HS-5 (cell line): ENCODE measurements at regions not wholly inside any gene's neighbourhood (a gene's known extent, or its start where the extent isn't known, plus 50 kb on each side); places are given as distances from the start of the nearest gene placed in this dataset.

ENCODE experiments used
- DNase-seq: peaks from one replicate; pipeline ENCODE4 v3.0.0-alpha.2; 2012; ENCODE audit warnings: low read depth

DNA sequence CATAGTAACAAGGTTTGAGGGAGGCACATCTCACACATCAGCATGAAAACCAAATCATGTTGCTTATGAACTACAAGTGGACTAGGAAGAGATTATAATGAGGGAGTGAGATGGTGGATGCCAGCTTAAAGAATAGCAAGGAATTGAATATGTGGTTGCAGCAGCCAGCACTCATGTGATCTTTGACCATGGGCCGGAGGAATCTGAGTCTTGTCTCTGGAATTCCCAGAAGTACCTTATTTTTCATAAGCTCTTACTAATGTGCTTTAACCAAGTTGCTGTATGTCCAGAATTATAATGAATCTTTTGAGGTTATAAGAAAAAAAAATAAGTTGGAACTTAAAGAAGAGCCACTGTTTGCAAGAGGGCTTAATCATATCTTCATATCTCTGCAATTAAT, 97.0 kb downstream of the DISP1 start:
- DNase-seq: no peak

DNA sequence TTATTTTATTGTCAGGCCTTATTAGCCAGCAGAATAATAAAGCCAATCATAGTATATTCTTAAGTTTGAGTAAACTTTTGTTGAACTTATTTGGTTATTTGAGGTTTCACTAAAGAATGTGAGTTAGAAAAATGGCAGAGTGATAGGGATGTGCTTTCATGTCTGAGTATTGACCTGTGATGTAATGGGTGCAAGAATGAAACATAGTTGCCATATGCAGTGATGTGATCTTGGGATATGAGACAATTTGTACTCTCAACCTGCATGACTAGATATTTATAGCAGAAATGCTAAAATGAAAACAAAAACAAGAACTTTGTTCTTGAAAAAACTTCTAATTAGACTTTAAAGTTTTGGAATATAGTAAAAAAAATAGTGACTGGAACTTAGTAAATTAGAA, 97.9 kb downstream of the DISP1 start:
- no peak for DNase-seq

DNA sequence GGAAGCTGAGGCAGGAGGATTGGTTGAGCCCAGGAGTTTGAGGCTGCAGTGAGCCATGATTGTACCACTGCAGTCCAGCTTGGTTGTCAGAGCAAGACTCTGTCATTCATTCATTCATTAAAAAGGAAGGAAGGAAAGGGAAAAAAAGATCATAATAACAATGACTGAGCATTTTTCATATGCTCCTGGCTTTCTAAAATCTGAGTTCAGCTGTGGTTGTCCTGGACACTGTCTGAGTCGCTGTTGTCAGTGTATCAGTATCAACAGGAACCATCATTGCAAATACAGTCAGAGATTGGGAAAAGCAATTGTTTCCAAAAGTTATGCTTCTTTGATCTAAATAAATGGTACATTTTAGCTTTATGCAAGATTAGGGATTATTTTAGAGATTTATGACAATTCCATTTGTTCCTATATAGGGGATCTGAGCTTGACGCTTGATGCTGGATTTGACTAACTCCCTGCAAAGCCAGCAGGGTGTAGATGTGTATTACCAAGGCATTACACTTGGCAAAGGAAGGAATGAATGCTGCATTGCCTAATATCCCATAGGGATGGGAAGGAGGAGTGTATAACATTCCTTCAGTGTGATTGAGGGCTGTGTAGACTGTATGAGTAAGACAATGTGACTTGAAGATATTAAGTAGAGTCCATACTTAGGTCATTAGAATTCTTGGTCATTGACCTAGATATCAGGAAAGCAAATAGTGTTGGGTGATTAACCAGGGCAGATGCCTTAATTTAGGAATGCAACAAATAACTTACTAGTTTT, 100.2 kb downstream of the DISP1 start:
- DNase-seq: peak; percentile 49

DNA sequence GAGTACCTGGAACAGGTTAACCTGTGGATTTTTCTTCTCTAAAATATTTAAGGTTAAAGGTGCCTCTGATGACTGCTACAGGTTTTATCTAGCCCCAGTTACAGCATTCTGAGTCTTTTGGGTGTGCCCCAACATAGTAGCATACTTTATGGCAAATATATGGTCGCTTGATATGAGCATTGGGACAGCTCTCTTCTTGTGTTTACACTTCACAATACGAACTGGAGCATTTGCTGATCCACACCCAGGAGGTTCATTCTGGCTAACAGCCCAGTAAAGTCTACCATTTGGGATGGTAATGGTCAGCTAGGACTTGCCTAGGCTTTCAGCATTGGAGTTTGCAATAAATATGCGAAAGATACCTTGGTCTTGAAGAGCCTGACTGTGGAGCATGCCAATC, 101.3 kb downstream of the DISP1 start:
- DNase-seq: no peak

DNA sequence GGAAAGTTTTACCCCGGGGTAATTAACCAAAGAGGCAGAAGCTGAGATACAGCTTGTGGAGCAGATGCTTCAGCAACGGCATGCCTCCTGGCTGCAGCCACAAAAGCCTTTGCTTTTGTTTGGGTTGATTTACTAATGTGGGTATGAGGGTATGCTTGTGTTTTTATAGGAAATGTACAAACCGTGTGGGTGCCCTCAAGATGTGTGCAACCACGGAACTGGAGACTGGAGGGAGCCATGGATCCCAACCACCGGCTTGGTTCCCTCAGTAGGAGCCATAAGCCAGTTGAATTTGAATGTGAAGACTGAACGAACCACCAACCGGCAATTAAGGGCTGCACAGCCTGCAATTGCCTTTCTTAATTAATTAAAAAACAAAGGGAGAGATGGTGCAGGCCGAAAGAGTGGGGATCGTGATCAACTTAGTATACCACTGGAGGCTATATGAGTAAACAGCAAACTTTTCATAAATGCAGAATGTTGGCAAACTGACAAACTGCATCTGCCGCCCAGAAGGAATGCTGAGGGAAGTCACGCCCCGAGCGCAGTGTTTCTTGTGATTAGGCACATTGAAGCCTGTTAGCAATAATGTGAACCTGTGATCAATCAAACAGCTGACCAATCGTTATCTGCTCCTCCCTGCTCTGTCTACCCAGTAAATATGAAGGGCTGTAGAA, 104.1 kb downstream of the DISP1 start:
- no peak for DNase-seq

DNA sequence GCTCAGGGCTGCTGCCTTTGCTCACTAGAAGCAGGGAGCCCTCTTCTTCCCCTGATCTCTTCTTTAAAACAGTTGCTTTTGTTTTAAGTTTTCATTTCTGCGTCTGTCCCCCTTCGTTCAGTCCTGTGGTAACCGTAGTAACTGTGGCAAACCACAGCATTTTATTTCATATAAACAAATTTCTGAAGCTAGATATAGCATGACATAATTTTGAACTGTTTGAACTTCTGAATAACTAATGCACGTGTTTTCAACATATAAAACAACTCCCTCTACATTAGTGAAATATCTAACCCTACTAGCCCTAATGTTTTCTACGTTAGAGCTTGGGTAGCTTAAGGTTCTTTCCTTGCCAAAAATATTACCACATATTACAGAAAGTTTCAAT, 104.6 kb downstream of the DISP1 start:
- DNase-seq: no peak

DNA sequence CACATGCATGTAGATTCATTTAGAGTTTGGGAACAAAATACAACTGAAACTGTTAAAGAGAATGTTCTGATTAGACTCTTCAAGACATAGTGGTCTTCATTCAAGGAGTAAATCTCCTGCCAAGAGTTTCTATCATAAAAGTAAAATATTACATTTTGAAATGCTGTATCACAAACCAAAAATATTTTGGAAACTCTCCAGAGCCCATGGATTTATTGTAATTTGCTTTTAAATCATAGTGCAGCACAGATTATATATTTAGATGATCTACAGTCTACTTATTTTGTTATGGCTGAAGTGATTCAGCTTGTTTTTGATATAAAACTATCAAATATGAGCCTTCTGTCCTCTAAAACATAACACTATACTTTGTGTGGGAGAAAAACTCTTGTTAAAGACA, 105.3 kb downstream of the DISP1 start:
- DNase-seq: no peak

DNA sequence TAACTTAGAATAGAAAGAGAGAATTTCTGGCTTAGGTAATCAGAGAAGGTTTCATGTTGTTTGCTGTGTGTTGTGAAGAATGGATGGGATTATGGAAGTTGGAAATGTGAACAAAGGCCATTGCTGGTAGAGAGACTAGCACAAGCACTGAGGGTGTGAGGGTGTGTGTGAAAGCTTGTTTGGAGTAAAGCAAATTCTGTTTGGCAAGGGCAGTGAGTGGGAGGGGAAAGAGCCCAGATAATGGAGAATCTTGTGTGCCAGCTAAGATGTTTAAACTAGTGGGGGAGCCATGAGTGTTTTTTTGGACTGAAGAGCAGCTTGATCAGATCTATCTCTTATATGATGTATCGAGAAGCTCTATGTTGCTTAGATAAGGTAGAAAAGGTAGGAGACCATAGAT, 107.1 kb downstream of the DISP1 start:
- no peak for DNase-seq

DNA sequence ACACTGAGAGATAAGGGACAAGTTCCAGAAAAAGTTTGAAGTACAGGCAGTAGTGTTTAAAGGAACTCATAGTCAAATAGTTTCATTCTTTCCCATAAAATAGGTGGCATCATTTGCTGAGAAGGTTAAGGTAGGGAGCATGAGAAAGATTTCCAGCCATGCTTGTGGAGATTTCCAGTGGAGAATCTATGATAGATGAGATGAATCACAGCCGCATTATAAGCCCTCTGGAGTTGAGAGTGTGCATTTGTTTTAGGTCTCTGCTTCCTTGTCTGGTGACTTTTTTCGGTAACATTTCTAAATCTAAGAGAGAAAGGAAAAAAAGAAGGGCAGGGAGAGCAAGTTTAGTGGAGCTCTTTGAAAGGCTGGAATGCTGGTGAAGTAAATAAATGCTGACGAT, 108.7 kb downstream of the DISP1 start:
- DNase-seq: no peak

DNA sequence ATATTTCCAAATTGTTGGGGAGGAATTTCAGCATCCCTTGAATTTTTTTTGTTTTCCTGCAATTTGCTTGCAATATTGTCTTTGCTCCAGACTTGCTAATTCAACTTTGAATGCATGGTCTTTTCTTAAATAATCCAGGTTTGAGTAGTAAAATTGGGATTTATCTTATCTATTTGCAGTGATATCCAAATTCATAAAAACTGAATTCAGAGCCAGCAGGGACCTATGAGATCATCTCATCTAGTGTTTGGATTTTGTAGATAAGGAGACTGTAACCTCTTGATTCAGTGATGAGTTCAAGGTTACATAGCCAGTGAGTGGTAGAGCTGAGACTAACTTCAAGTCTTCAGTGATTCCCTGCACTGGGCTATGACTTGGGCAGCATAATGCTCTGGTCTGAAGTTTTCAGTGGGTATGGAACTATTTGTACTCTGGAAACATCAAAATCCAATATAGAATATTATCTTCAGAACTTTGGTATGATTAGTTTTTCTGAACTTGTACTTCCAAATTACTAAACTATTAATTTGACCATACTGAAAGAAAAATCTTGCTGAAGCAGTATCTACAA, 109.4 kb downstream of the DISP1 start:
- DNase-seq: no peak

DNA sequence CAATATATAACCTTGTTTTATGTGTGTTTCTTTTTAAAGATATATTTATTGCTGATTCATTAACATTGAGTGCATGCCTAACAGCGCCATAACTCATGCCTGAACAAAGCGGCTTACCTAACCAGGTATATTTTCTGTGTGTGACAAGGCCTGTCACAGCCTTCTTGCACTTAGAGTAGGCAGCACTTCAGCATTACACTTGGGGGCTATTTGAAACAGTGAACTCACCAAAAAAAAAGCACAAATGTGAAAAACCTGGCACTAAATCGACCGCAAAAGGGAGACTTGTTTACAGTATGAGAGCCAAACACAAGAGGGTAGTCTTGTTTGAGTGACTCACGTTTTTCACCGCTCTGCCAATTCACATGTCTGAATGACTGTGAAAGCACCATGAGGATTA, 111.7 kb downstream of the DISP1 start:
- no peak for DNase-seq

DNA sequence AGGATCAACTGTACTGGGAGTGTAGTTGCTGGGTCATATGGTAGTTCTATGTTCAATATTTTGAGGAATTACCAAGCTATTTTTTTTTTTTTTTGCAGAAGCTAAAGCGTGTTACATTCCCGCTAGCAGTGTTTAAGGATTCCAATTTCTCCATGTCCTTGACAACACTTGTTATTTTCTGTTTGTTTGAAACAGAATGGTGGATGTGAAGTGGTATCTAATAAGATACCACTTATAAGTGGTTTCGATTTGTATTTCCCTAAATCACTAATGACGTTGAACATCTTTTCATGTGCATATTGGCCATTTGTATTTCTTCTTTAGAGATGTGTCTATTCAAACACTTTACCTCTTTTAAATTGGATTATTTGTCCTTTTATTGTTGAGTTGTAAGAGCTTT, 112.2 kb downstream of the DISP1 start:
- DNase-seq: no peak

DNA sequence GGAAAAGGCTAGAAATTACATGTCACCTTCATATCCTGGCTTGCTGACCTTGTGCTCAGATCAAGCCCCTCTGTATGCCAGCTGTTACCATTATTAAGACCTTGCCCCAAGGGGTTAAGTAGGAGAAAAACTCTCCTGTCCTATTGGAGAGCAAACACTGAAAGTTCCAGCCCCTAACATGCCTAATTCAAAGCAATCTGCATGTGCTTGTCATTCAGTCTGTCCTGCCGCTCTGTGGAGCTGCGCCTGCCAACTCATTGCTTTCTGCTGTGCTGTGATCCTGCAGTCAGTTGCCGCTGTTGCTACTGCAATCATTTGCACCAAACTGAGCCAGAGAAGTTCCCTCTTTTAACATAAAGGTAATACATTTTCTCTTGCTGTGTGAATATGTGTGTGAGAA, 113.4 kb downstream of the DISP1 start:
- no peak for DNase-seq

DNA sequence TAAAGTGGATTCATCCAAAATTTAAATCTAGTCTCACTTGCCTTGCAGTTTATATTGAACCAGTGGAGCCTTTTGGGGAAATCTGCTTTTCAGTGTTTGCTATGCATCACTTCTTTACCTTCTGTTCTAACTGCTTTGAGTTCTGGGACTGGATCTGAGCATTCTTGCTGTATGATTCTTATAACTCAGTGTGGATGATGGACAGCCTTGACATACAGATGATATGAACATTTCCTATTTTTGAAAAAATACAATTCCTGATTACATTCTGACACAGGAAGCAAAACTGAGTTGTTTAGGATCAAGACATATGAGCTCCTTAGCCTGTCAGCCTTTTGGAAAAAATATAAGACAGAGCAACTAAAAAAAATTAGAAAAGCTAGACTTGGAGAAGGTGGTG, 115.2 kb downstream of the DISP1 start:
- no peak for DNase-seq

DNA sequence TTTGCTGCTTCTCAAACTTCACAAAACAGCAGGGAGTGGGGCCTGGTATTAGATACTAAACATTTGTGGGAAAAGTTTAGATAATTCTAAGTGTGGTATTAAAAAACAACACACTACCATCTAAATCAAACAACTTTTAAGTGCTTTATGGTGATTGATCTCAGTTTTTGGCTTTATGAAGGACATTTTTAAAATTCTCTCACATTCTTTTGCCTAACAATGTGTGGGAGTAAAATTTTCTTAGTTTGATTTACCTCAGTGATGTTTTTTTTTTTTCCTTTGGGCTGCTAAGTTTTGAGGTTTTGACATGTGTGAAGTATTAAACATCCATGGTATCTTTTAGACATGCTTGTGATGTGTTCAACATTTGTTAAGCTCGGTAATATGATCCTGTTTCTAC, 116.2 kb downstream of the DISP1 start:
- no peak for DNase-seq

DNA sequence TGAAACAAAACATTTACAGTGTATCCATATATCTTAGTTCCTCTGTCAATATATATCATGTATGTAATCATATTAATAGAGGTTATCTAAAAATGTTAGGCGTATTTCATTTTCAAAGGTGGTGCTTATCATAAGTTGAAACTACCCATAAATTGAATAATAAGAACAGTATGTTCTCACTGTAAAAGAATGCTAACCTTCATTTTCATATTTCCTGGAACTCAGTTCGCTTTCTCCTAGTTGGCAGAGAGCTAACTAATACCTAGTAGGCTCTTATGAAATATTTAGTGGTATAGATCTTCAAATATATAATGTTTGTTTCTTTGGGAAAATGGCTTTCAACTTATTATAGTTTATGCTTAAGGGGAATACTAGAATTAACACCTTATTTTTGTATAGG, 118.4 kb downstream of the DISP1 start:
- DNase-seq: no peak

DNA sequence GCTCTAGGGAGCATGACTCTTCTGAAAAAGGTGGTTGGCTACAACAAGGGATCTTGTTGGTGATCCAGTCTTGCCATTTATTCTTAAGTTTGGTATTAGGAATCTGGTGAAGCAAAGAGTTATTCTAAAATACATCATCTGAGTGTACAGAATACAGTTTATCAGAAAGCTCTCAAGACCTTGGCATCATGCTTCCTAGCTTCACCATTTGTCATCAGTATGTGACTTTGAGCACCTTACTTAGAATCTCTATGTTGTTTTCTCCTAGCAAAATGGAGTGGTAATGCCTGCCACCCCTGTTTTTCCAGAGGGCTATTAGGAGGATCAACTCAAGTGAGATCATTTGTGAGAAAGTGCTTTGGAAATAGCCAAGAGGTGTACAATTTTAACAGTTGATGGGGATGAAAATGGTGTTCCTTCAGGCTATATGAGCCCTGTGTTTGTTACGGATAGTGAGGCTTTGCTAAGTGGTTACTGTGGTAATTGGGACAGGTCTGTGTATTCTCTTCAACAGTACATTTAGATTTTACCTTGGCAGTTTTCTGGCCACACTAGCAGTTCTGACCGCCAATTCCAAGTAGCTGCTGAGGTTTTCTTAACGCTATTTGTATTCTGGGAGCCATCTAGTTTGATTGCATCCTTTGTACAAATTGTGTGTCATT, 120.5 kb downstream of the DISP1 start:
- DNase-seq: no peak

DNA sequence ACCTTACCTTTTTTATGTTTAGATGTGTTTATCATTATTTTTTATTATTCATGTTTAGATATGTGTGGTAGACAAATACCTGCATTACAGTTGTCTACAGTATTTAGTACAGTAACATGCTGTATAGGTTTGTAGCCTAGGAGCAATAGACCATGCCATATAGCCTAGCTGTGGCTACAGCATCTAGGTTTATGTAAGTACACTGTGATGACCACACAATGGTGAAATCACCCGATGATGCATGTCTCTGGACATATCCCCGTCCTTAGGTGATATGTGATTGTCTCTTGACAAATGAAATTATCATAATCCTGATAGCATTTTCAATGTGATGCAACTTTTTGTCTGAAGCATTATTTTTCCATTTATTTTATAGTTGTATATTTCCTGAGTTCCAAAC, 121.2 kb downstream of the DISP1 start:
- no peak for DNase-seq

DNA sequence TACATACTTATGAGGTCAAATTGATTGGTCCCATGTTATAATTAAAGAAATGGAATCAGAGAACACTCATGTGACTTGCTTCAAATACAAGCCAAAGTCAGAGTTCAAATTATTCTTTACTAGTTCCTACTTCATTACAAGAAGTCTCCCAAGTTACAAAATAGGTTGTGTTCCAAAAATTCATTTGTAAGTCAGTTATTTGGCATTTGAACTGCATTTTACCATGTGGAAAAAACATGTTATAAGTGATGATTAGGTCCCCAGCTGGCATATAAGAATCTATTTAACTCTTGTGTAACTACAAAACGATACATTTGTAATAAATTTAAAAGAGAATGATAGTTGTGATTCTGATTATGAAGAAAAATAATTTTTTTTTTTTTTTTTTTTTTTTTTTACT, 124.1 kb downstream of the DISP1 start:
- DNase-seq: no peak

DNA sequence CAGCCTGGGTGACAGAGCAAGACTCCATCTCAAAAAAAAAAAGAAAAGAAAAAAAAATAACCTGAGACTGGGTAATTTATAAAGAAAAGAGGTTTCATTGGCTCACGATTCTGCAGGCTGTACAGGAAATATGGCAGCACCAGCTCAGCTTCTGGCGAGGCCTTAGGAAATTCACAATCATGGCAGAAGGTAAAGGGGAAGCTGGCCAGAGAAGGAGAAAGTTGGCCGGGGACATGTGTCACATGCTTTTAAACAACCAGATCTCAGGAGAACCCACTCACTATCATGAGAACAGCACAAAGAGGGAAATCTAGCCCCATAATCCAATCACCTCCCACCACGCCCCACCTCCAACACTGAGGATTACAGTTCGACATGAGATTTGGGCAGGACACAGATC, 125.3 kb downstream of the DISP1 start:
- DNase-seq: no peak

DNA sequence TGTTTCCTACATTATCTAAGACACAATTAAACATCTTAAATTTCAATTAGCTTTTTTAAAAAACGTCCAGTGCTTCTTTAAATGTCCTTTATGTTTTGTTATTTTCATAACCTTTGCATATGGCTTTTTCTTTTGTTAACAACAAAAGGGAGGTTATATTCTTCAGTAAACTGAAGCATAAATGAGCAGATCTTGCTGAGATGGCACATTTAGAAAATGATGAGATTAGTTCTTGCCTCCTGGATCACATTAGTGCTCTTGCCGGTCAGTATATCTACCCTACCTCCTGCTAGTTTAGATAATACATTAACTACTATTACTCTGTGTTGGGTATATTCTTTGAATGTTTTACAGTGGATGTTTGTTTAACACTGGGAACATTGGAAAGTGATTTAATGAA, 126.1 kb downstream of the DISP1 start:
- no peak for DNase-seq

DNA sequence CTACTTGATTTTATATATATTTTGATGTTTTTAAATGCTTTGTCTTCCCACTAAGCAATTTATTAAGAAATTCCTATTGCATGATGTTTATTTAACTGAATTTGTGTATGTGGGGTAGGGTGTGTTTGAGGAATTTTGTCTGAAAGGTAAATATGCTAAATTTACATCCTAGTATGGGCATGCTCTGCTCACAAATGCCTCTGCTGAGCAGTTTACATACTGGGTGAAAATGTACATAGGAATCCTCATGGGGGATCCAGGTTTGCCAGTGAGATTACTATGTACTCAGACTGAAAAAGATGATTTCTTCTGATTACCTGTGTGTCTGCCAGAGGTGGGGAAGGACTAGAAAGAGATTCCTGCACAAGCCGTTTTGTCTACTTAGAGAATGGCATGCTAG, 126.6 kb downstream of the DISP1 start:
- DNase-seq: no peak

DNA sequence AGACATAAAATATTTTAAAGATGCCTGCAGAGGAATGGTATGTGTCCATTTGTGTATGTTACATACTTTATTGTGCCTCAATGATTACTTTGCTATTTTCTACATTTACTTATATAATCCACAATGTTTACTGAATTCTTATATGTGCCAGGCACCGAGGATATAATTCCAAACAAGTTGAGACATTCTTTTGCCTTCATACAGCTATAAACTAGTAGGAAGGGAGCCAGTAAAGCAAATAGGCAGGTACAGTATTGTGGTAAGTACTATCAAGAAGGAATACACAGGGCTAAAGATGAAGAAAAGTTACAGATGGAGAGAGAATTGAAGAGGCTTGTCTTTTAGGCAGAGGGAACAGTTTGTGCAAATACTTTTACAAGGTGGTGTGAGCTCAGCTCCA, 131.6 kb downstream of the DISP1 start:
- DNase-seq: no peak
